Keratinocyte (primary cell): ENCODE measurements at regions not wholly inside any gene's neighbourhood (a gene's known extent, or its start where the extent isn't known, plus 50 kb on each side); places are given as distances from the start of the nearest gene placed in this dataset.

Experiments
- CTCF ChIP-seq, 3 experiments: IDR thresholded peaks in 1 of 3; conservative IDR thresholded peaks in 1 of 3; optimal IDR thresholded peaks in 1 of 3; 2 replicates in 2 of 3; 3 replicates in 1 of 3; pipeline versions ENCODE3 to v1.5.1; 2011; ENCODE audit warnings: low read length in 3 of 3, mild to moderate bottlenecking in 3 of 3, moderate library complexity in 2 of 3, control low read depth in 1 of 3, inconsistent platforms in 1 of 3; ENCODE audit not compliant: insufficient read depth in 2 of 3; ENCODE audit errors: extremely low read depth in 1 of 3
- EZH2 ChIP-seq: IDR thresholded peaks from one replicate; pipeline ENCODE4 v1.6.1; 2012; ENCODE audit warnings: inconsistent platforms, mild to moderate bottlenecking, low read length, moderate library complexity

- TF ChIP-seq CTCF (optimal IDR thresholded peaks at IDR 0.05 in 1 of 3, IDR thresholded peaks at IDR 0.05 in 1 of 3, conservative IDR thresholded peaks at IDR 0.05 in 1 of 3; ENCODE audit: extremely low read depth in 1 of 3, insufficient read depth in 2 of 3, low read length in 3 of 3) (no peak), EZH2 (no peak)
Observed at GRCh38 chr2:163198007-163198406, 359.4 kb upstream of the KCNH7 start.
